HG03558 (cell line): ENCODE measurements at regions not wholly inside any gene's neighbourhood (a gene's known extent, or its start where the extent isn't known, plus 50 kb on each side); places are given as distances from the start of the nearest gene placed in this dataset.
"Not testable (repeated sequence)": the region's sequence is repeated elsewhere in the genome, so short reads cannot be mapped to it uniquely, and the experiment has no call there.

Experiments
- ATAC-seq: cut with Tn5 transposase; IDR thresholded peaks from one replicate; pipeline ENCODE4 v1.9.1; 2021; ENCODE audit warnings: moderate number of reproducible peaks; ENCODE audit not compliant: unreplicated experiment; ENCODE audit errors: extremely low read depth

GRCh38 chr5:82959466-82959865 is 117.7 kb downstream of the TMEM167A start:
- ATAC-seq, result no peak

- ATAC-seq, result no peak
Observed at GRCh38 chr5:82956600-82956999, 120.6 kb downstream of the TMEM167A start.

GRCh38 chr5:82952326-82952725 is 124.9 kb downstream of the TMEM167A start:
- ATAC-seq, result no peak

GRCh38 chr5:82944267-82944666 is 132.9 kb downstream of the TMEM167A start:
- not testable (repeated sequence) for ATAC-seq

GRCh38 chr5:82942083-82942881 is 134.9 kb downstream of the TMEM167A start:
- ATAC-seq, result peak; percentile 49

- ATAC-seq, result no peak
Observed at GRCh38 chr5:82938901-82939725, 138.1 kb downstream of the TMEM167A start.

- not testable (repeated sequence) for ATAC-seq
Observed at GRCh38 chr5:82932473-82933220, 144.5 kb downstream of the TMEM167A start.

- no peak for ATAC-seq
Observed at GRCh38 chr5:82931110-82931509, 146.1 kb downstream of the TMEM167A start.

- ATAC-seq, result no peak
Observed at GRCh38 chr5:82925061-82925411, 152.2 kb downstream of the TMEM167A start.

GRCh38 chr5:82924226-82925060 is 152.8 kb downstream of the TMEM167A start:
- no peak for ATAC-seq

- no peak for ATAC-seq
Observed at GRCh38 chr5:82922086-82922734, 155.0 kb downstream of the TMEM167A start.

GRCh38 chr5:82918311-82919031 is 158.7 kb downstream of the TMEM167A start:
- ATAC-seq, result no peak

GRCh38 chr5:82917584-82917983 is 159.6 kb downstream of the TMEM167A start:
- ATAC-seq, result no peak

- no peak for ATAC-seq
Observed at GRCh38 chr5:82913971-82914370, 163.2 kb downstream of the TMEM167A start.

GRCh38 chr5:82912462-82912861 is 164.7 kb downstream of the TMEM167A start:
- no peak for ATAC-seq

GRCh38 chr5:82911910-82912309 is 165.3 kb downstream of the TMEM167A start:
- ATAC-seq, result no peak

GRCh38 chr5:82910905-82911304 is 166.3 kb downstream of the TMEM167A start:
- ATAC-seq, result no peak

- ATAC-seq, result no peak
Observed at GRCh38 chr5:82910491-82910890, 166.7 kb downstream of the TMEM167A start.

- ATAC-seq, result no peak
Observed at GRCh38 chr5:82909771-82910170, 167.4 kb downstream of the TMEM167A start.
